Mesendoderm (in vitro differentiated cells): ENCODE measurements at regions not wholly inside any gene's neighbourhood (a gene's known extent, or its start where the extent isn't known, plus 50 kb on each side); places are given as distances from the start of the nearest gene placed in this dataset.
A peak's percentile ranks its signal among the peaks of the same experiment; 100 is the strongest.
"Not testable (repeated sequence)": the region's sequence is repeated elsewhere in the genome, so short reads cannot be mapped to it uniquely, and the experiment has no call there.

Experiments
- DNase-seq: peaks from one replicate; pipeline ENCODE4 v3.0.0; 2013
- H2AK5ac ChIP-seq: 2 replicates; pipeline ENCODE4 v1.6.1; 2013; ENCODE audit warnings: low read length, inconsistent platforms
- H2BK120ac ChIP-seq: 2 replicates; pipeline ENCODE4 v1.6.1; 2013; ENCODE audit warnings: low read depth, mild to moderate bottlenecking, low read length, moderate library complexity, mixed read lengths
- H2BK15ac ChIP-seq: replicated peaks from 2 replicates; pipeline ENCODE4 v1.6.1; 2013; ENCODE audit warnings: low read depth, mild to moderate bottlenecking, moderate library complexity
- H2BK5ac ChIP-seq: 2 replicates; pipeline ENCODE4 v1.6.1; 2013; ENCODE audit warnings: low read length, inconsistent platforms
- H3K18ac ChIP-seq: 2 replicates; pipeline ENCODE4 v1.6.1; 2013; ENCODE audit warnings: mild to moderate bottlenecking, low read length, mixed read lengths
- H3K23ac ChIP-seq: one replicate; pipeline ENCODE4 v1.6.1; 2013; ENCODE audit warnings: low read length
- H3K27ac ChIP-seq: 2 replicates; pipeline ENCODE4 v1.5.1; 2013; ENCODE audit warnings: low read depth, mild to moderate bottlenecking, inconsistent platforms, low read length, moderate library complexity
- H3K27me3 ChIP-seq: 2 replicates; pipeline ENCODE4 v1.6.1; 2013; ENCODE audit warnings: low read length, control low read depth, mild to moderate bottlenecking, inconsistent platforms; ENCODE audit not compliant: insufficient read depth, poor library complexity
- H3K36me3 ChIP-seq: 2 replicates; pipeline ENCODE4 v1.6.1; 2013; ENCODE audit warnings: low read length, inconsistent platforms; ENCODE audit not compliant: control insufficient read depth, insufficient read depth
- H3K4ac ChIP-seq: one replicate; pipeline ENCODE4 v1.6.1; 2013; ENCODE audit warnings: low read depth, mild to moderate bottlenecking, low read length, moderate library complexity
- H3K4me1 ChIP-seq: 2 replicates; pipeline ENCODE4 v1.6.1; 2013; ENCODE audit warnings: low read depth, low read length, inconsistent platforms; ENCODE audit not compliant: control insufficient read depth
- H3K4me2 ChIP-seq: 2 replicates; pipeline ENCODE4 v1.6.1; 2013; ENCODE audit warnings: low read length
- H3K4me3 ChIP-seq: 2 replicates; pipeline ENCODE4 v1.5.1; 2013; ENCODE audit warnings: mild to moderate bottlenecking, low read length
- H3K56ac ChIP-seq: one replicate; pipeline ENCODE4 v1.6.1; 2013; ENCODE audit warnings: low read length
- H3K79me1 ChIP-seq: 2 replicates; pipeline ENCODE4 v1.6.1; 2013; ENCODE audit warnings: low read length, inconsistent platforms
- H3K79me2 ChIP-seq: 2 replicates; pipeline ENCODE4 v1.6.1; 2013; ENCODE audit warnings: mild to moderate bottlenecking, low read length; ENCODE audit not compliant: control insufficient read depth, insufficient read depth
- H3K9ac ChIP-seq: 2 replicates; pipeline ENCODE4 v1.6.1; 2013; ENCODE audit warnings: low read length, inconsistent platforms
- H4K5ac ChIP-seq: one replicate; pipeline ENCODE4 v1.6.1; 2013; ENCODE audit warnings: low read length
- H4K8ac ChIP-seq: one replicate; pipeline ENCODE4 v1.6.1; 2013; ENCODE audit warnings: low read depth, mild to moderate bottlenecking, control low read depth, low read length, moderate library complexity
- WGBS: extraction: QIAGEN DNeasy Blood & Tissue Kit; methylation state at CpG from one replicate; pipeline ENCODE4 v1.1.7; 2013; ENCODE audit warnings: low lambda C conversion rate, missing lambda C conversion rate; ENCODE audit not compliant: insufficient coverage; ENCODE audit errors: extremely low coverage; 5-methylcytosine and 5-hydroxymethylcytosine counted together

GRCh38 chr16:29256501-29256981, 150.0 kb downstream of the NPIPB11 start:
- WGBS: no CpG with 5 or more reads among the region's 27 CpGs
- no peaks in the 10 kb centered on the region for H3K79me1 ChIP-seq

GRCh38 chr16:29255957-29256356, 150.6 kb downstream of the NPIPB11 start:
- not testable (repeated sequence) for H3K23ac ChIP-seq, H3K4me2 ChIP-seq
- no CpG with 5 or more reads among the region's 6 CpGs for WGBS

More at GRCh38 chr16:29256501-29256981, 150.0 kb downstream of the NPIPB11 start:
- H3K4ac ChIP-seq: no peak overlapping the region
- H3K79me2 ChIP-seq: no peaks in the 10 kb centered on the region
- H3K27ac ChIP-seq: no peak overlapping the region
- H4K8ac ChIP-seq: no peak overlapping the region
- no peak overlapping the region for H3K4me2 ChIP-seq
- H3K36me3 ChIP-seq: no peaks in the 10 kb centered on the region
- no peak overlapping the region for H3K9ac ChIP-seq
- no peak overlapping the region for H2BK5ac ChIP-seq
- no peak overlapping the region for H3K56ac ChIP-seq
- H4K5ac ChIP-seq: no peak overlapping the region
- no peak overlapping the region for H2BK15ac ChIP-seq
- H3K4me3 ChIP-seq: no peak overlapping the region
- H3K18ac ChIP-seq: no peak overlapping the region
- no peak overlapping the region for H2BK120ac ChIP-seq
- H3K27me3 ChIP-seq: no peaks in the 10 kb centered on the region
- no peaks in the 10 kb centered on the region for H3K4me1 ChIP-seq
- H3K23ac ChIP-seq: no peak overlapping the region
- DNase-seq: peak; percentile 7
- H2AK5ac ChIP-seq: no peak overlapping the region

GRCh38 chr16:29255496-29255796, 151.1 kb downstream of the NPIPB11 start:
- H3K27me3 ChIP-seq, H2BK120ac ChIP-seq, H3K4me1 ChIP-seq, H3K4me3 ChIP-seq, H3K23ac ChIP-seq, H4K8ac ChIP-seq, H2AK5ac ChIP-seq, H3K79me1 ChIP-seq, H3K27ac ChIP-seq, H3K36me3 ChIP-seq, H2BK15ac ChIP-seq, H3K4ac ChIP-seq, H3K79me2 ChIP-seq, DNase-seq, H3K4me2 ChIP-seq, H3K18ac ChIP-seq, H3K56ac ChIP-seq, H3K9ac ChIP-seq, H4K5ac ChIP-seq, H2BK5ac ChIP-seq: not testable (repeated sequence)
- WGBS: no CpG with 5 or more reads among the region's 13 CpGs

More at GRCh38 chr16:29255957-29256356, 150.6 kb downstream of the NPIPB11 start:
- not testable (repeated sequence) for H3K56ac ChIP-seq, H3K4me3 ChIP-seq, DNase-seq, H3K79me2 ChIP-seq, H2BK15ac ChIP-seq, H3K27ac ChIP-seq, H3K27me3 ChIP-seq, H3K9ac ChIP-seq, H2BK120ac ChIP-seq, H2BK5ac ChIP-seq, H3K4me1 ChIP-seq, H3K4ac ChIP-seq, H3K18ac ChIP-seq, H3K36me3 ChIP-seq, H4K5ac ChIP-seq, H2AK5ac ChIP-seq, H4K8ac ChIP-seq, H3K79me1 ChIP-seq

GRCh38 chr16:29254676-29255495, 151.6 kb downstream of the NPIPB11 start:
- Histone ChIP-seq H3K9ac (no peak overlapping the region), H3K4ac (no peak overlapping the region), H3K56ac (no peak overlapping the region), H3K4me3 (no peak overlapping the region), H3K36me3 (no peaks in the 10 kb centered on the region), H3K4me1 (no peaks in the 10 kb centered on the region), H4K8ac (no peak overlapping the region), H3K23ac (no peak overlapping the region), H2BK15ac (no peak overlapping the region), H2BK120ac (no peak overlapping the region), H3K18ac (no peak overlapping the region), H3K27me3 (no peaks in the 10 kb centered on the region), H3K79me1 (no peaks in the 10 kb centered on the region), H3K27ac (no peak overlapping the region), H2AK5ac (no peak overlapping the region), H2BK5ac (no peak overlapping the region), H4K5ac (no peak overlapping the region), H3K4me2 (no peak overlapping the region), H3K79me2 (no peaks in the 10 kb centered on the region)
- no CpG with 5 or more reads among the region's 33 CpGs for WGBS
- no peak for DNase-seq

- not testable (repeated sequence) for H4K5ac ChIP-seq, H3K27ac ChIP-seq, H3K4ac ChIP-seq, H3K9ac ChIP-seq, H2BK120ac ChIP-seq, H4K8ac ChIP-seq, H3K56ac ChIP-seq, H3K4me2 ChIP-seq, H3K27me3 ChIP-seq, H3K79me1 ChIP-seq, H3K23ac ChIP-seq, H3K79me2 ChIP-seq, H3K4me1 ChIP-seq, DNase-seq, H2BK15ac ChIP-seq, H2AK5ac ChIP-seq, H2BK5ac ChIP-seq, H3K4me3 ChIP-seq, H3K36me3 ChIP-seq, H3K18ac ChIP-seq
- WGBS: no CpG with 5 or more reads among the region's 35 CpGs
Observed at GRCh38 chr16:29253716-29254590, 152.6 kb downstream of the NPIPB11 start.
